Body of pancreas (tissue), 4 donors: ENCODE measurements at regions not wholly inside any gene's neighbourhood (a gene's known extent, or its start where the extent isn't known, plus 50 kb on each side); places are given as distances from the start of the nearest gene placed in this dataset.

Source experiments
- ATAC-seq: fragments of 150-250 bp; one replicate; pipeline ENCODE4 v1.9.1; 2016
- DNase-seq, 4 donors: peaks; one replicate each; pipeline ENCODE4 v3.0.0-alpha.2; 2019
- H3K27ac ChIP-seq, 4 donors: fragments of 200-600 bp; sonication (generic); 1 replicate in 3 of 4; 2 replicates in 1 of 4; pipeline versions ENCODE4 v1.5.1 to v1.6.1; 2016 to 2019; ENCODE audit warnings: mild to moderate bottlenecking in 1 of 4, mixed read lengths in 1 of 4, moderate library complexity in 1 of 4
- H3K27me3 ChIP-seq, 2 donors: fragments of 200-600 bp; sonication (generic); one replicate each; pipeline ENCODE4 v1.6.0; 2016; ENCODE audit warnings: mild to moderate bottlenecking in 1 of 2
- H3K36me3 ChIP-seq, 2 donors: fragments of 200-600 bp; sonication (generic); replicated peaks in 1 of 2; 2 replicates each; pipeline ENCODE4 v1.5.1; 2016; ENCODE audit warnings: low read depth in 2 of 2; ENCODE audit not compliant: insufficient read depth in 1 of 2
- H3K4me1 ChIP-seq: fragments of 200-600 bp; sonication (generic); one replicate; pipeline ENCODE4 v1.6.0; 2016
- H3K4me3 ChIP-seq, 2 donors: fragments of 200-600 bp; sonication (generic); 1 replicate in 1 of 2; 2 replicates in 1 of 2; pipeline ENCODE4 v1.5.1; 2016 to 2019
- H3K9me3 ChIP-seq, 3 donors: fragments of 200-600 bp; sonication (generic); 1 replicate in 2 of 3; 2 replicates in 1 of 3; pipeline ENCODE4 v1.5.1; 2016
- CTCF ChIP-seq, 7 experiments: fragments of 450-650 bp in 4 of 7; fragments of 200-600 bp in 3 of 7; sonication (generic) in 3 of 7; IDR thresholded peaks; one replicate each; pipeline ENCODE4 v1.5.1; 2016 to 2019; ENCODE audit warnings: antibody characterized with exemption in 7 of 7
- POLR2A ChIP-seq, 3 donors: fragments of 450-650 bp; IDR thresholded peaks; one replicate each; pipeline ENCODE4 v1.6.1; 2016; ENCODE audit warnings: antibody characterized with exemption in 3 of 3, mild to moderate bottlenecking in 2 of 3
- WGBS, 2 donors: methylation state at CpG; one replicate each; pipeline ENCODE4 v1.1.5; 2017; 5-methylcytosine and 5-hydroxymethylcytosine counted together
- intact Hi-C: fragments of 100-400 bp; cut with DNase I; formaldehyde crosslinking; loops from one replicate; pipeline ENCODE4 v1.15.1; 2023

- ATAC-seq (no peak), DNase-seq (no peak)
- Histone ChIP-seq H3K27ac (no peak overlapping the region), H3K36me3 (no peaks in the 10 kb centered on the region), H3K9me3 (no peaks in the 10 kb centered on the region), H3K27me3 (no peaks in the 10 kb centered on the region), H3K4me1 (no peaks in the 10 kb centered on the region), H3K4me3 (no peak overlapping the region)
- intact Hi-C loops: no loop called here
- TF ChIP-seq POLR2A (IDR thresholded peaks at IDR 0.05) (no peak), CTCF (IDR thresholded peaks at IDR 0.05) (no peak)
- 33 to 50% methylated on average over 1 of the region's 1 CpG for WGBS, 2 donors
Observed at GRCh38 chr11:103749158-103749557, 287.3 kb upstream of the DDI1 start.

GRCh38 chr11:103768816-103769215 lies 267.6 kb upstream of the DDI1 start:
- no peaks in the 10 kb centered on the region for H3K27me3 ChIP-seq
- ATAC-seq: no peak
- no peak overlapping the region for H3K4me3 ChIP-seq
- no peak overlapping the region for H3K27ac ChIP-seq
- no peaks in the 10 kb centered on the region for H3K4me1 ChIP-seq
- intact Hi-C loops: no loop called here
- TF ChIP-seq POLR2A (IDR thresholded peaks at IDR 0.05) (no peak), CTCF (IDR thresholded peaks at IDR 0.05) (no peak)
- H3K36me3 ChIP-seq: no peaks in the 10 kb centered on the region
- H3K9me3 ChIP-seq: no peaks in the 10 kb centered on the region
- no peak for DNase-seq

GRCh38 chr11:103773059-103773458 lies 263.4 kb upstream of the DDI1 start:
- Histone ChIP-seq H3K4me3 (no peak overlapping the region), H3K27me3 (no peaks in the 10 kb centered on the region), H3K36me3 (no peaks in the 10 kb centered on the region), H3K9me3 (no peaks in the 10 kb centered on the region), H3K4me1 (peaks cover 7% of the 10 kb centered on the region), H3K27ac (no peak overlapping the region)
- 62 to 90% methylated on average over 2 of the region's 2 CpGs for WGBS, 2 donors
- intact Hi-C loops: no loop called here
- DNase-seq (no peak), ATAC-seq (peak; percentile 33)
- TF ChIP-seq CTCF (IDR thresholded peaks at IDR 0.05): no peak
- no peak for TF ChIP-seq POLR2A (IDR thresholded peaks at IDR 0.05)

- TF ChIP-seq POLR2A (IDR thresholded peaks at IDR 0.05): no peak
- no peak overlapping the region for H3K4me3 ChIP-seq
- no peaks in the 10 kb centered on the region for H3K36me3 ChIP-seq
- H3K9me3 ChIP-seq: no peaks in the 10 kb centered on the region
- no peaks in the 10 kb centered on the region for H3K27me3 ChIP-seq
- no peak for ATAC-seq
- 91 to 92% methylated on average over 13 of the region's 13 CpGs for WGBS, 2 donors
- H3K27ac ChIP-seq: no peak overlapping the region
- DNase-seq: no peak
- H3K4me1 ChIP-seq: peaks cover 7% of the 10 kb centered on the region
- intact Hi-C loops: no loop called here
Observed at GRCh38 chr11:103773537-103773936, 262.9 kb upstream of the DDI1 start.

- H3K4me3 ChIP-seq: no peak overlapping the region
Observed at GRCh38 chr11:103779054-103779453, 257.4 kb upstream of the DDI1 start.

More at GRCh38 chr11:103779054-103779453, 257.4 kb upstream of the DDI1 start:
- Histone ChIP-seq H3K27ac (no peak overlapping the region), H3K27me3 (no peaks in the 10 kb centered on the region), H3K9me3 (no peaks in the 10 kb centered on the region), H3K4me1 (peaks cover 7% of the 10 kb centered on the region), H3K36me3 (no peaks in the 10 kb centered on the region)
- ATAC-seq (no peak), DNase-seq (no peak)
- intact Hi-C loops: no loop called here
- TF ChIP-seq CTCF (IDR thresholded peaks at IDR 0.05): no peak
- no peak for TF ChIP-seq POLR2A (IDR thresholded peaks at IDR 0.05)
- 93 to 95% methylated on average over 1 of the region's 1 CpG for WGBS, 2 donors
